Stomach (tissue), 8 donors: ENCODE measurements at regions not wholly inside any gene's neighbourhood (a gene's known extent, or its start where the extent isn't known, plus 50 kb on each side); places are given as distances from the start of the nearest gene placed in this dataset.

ENCODE experiments used
- DNase-seq, 2 donors: peaks; one replicate each; pipeline versions ENCODE4 v3.0.0 to v3.0.0-alpha.2; 2013 to 2019
- H3K27ac ChIP-seq, 5 donors: fragments of 200-600 bp in 4 of 5; sonication (generic) in 4 of 5; one replicate each; pipeline ENCODE4 v1.5.1; 2013 to 2019; ENCODE audit warnings: mild to moderate bottlenecking in 1 of 5, moderate library complexity in 1 of 5
- H3K27me3 ChIP-seq, 3 donors: fragments of 200-600 bp; sonication (generic); one replicate each; pipeline ENCODE4 v1.5.1; 2017 to 2019; ENCODE audit warnings: mixed run types in 1 of 3
- H3K36me3 ChIP-seq, 4 donors: fragments of 200-600 bp; sonication (generic); 1 replicate in 3 of 4; 2 replicates in 1 of 4; pipeline ENCODE4 v1.5.1; 2016 to 2019
- H3K4me1 ChIP-seq, 4 donors: fragments of 200-600 bp; sonication (generic); one replicate each; pipeline ENCODE4 v1.5.1; 2016 to 2019
- H3K4me3 ChIP-seq, 4 donors: fragments of 200-600 bp; sonication (generic) in 3 of 4; one replicate each; pipeline ENCODE4 v1.5.1; 2016 to 2019; ENCODE audit warnings: mild to moderate bottlenecking in 1 of 4
- H3K9me3 ChIP-seq, 4 donors: fragments of 200-600 bp; sonication (generic); one replicate each; pipeline ENCODE4 v1.5.1; 2016 to 2019
- EP300 ChIP-seq: sonication (generic); formaldehyde crosslinking; IDR thresholded peaks from one replicate; pipeline ENCODE4 v1.6.1; 2017; ENCODE audit warnings: antibody characterized with exemption
- POLR2A ChIP-seq, 4 donors: fragments of 450-650 bp; IDR thresholded peaks; one replicate each; pipeline ENCODE4 v1.6.1; 2016; ENCODE audit warnings: antibody characterized with exemption in 4 of 4, control low read depth in 2 of 4, mild to moderate bottlenecking in 1 of 4, moderate library complexity in 1 of 4
- POLR2AphosphoS5 ChIP-seq, 3 donors: sonication (generic); formaldehyde crosslinking; IDR thresholded peaks; one replicate each; pipeline ENCODE4 v1.6.1; 2016; ENCODE audit warnings: antibody characterized with exemption in 3 of 3
- WGBS, 5 donors: extraction: QIAGEN DNeasy Blood & Tissue Kit in 3 of 5; methylation state at CpG; one replicate each; pipeline versions ENCODE4 v1.1.5 to v1.1.7; 2013 to 2018; 5-methylcytosine and 5-hydroxymethylcytosine counted together
- intact Hi-C: fragments of 100-400 bp; cut with DNase I; formaldehyde crosslinking; loops from one replicate; pipeline ENCODE4 v1.15.1; 2023; ENCODE audit warnings: low total_unique reads
- TF ChIP-seq, protein P1 (sequence below), 7 experiments: fragments of 450-650 bp in 4 of 7; fragments of 200-600 bp in 3 of 7; sonication (generic) in 3 of 7; IDR thresholded peaks; one replicate each; pipeline ENCODE4 v1.5.1; 2016 to 2019; ENCODE audit warnings: antibody characterized with exemption in 7 of 7, control low read depth in 2 of 7, mild to moderate bottlenecking in 1 of 7
- donor health status: healthy with polysubstance abuse.
- donor health status: Bipolar disorder and iron deficiency.
- donor health status: healthy.

DNA sequence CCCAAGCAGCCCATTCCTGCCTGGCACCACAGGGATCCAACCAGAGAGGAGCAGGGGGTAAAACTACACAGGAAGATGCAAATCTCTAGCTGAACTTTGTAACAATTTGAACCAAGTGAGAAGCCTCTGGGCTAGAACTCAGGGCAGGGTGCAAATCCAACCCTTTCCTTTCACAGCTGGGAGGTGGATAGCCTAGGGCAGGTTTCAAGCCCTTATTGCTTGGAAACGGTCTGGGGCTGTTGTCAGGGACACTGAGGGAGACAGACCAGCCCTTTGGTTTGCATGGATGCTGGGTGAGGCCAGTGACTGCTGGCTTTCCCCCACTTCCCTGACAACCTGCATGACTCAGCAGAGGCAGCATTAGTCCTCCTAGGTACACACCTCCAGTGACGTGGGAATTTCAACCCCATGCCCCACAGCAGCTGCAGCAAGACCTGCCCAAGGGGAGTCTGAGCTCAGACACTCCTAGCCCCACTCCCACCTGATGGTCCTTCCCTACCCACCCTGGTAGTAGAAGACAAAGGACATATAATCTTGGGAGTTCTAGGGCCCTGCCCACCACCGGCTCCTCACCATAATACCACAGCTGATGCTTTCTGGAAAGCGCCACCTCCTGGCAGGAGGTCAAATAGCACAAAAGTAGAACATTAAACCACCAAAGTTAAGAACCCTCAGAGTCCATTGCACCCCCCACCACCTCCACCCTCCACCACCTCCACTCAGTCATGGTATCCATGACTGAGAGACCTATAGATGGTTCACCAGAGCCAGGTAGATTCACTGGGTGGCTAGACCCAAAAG, 797.7 kb upstream of the MAN1A1 start:
- Histone ChIP-seq H3K36me3 (no peaks in the 10 kb centered on the region), H3K9me3 (peaks cover 0 to 8% (median 4%) of the 10 kb centered on the region in 4 donors), H3K27me3 (no peaks in the 10 kb centered on the region), H3K27ac (no peak overlapping the region), H3K4me1 (no peaks in the 10 kb centered on the region), H3K4me3 (no peak overlapping the region)
- peak in 1 of 2 donors; percentile 1 for DNase-seq
- 70 to 81% (median 71%) methylated on average over 4 of the region's 4 CpGs for WGBS, 5 donors
- TF ChIP-seq POLR2A (IDR thresholded peaks at IDR 0.05) (no peak), POLR2AphosphoS5 (IDR thresholded peaks at IDR 0.05) (no peak), EP300 (no peak)
- TF ChIP-seq, protein P1, sequence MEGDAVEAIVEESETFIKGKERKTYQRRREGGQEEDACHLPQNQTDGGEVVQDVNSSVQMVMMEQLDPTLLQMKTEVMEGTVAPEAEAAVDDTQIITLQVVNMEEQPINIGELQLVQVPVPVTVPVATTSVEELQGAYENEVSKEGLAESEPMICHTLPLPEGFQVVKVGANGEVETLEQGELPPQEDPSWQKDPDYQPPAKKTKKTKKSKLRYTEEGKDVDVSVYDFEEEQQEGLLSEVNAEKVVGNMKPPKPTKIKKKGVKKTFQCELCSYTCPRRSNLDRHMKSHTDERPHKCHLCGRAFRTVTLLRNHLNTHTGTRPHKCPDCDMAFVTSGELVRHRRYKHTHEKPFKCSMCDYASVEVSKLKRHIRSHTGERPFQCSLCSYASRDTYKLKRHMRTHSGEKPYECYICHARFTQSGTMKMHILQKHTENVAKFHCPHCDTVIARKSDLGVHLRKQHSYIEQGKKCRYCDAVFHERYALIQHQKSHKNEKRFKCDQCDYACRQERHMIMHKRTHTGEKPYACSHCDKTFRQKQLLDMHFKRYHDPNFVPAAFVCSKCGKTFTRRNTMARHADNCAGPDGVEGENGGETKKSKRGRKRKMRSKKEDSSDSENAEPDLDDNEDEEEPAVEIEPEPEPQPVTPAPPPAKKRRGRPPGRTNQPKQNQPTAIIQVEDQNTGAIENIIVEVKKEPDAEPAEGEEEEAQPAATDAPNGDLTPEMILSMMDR (IDR thresholded peaks at IDR 0.05), result no peak
- intact Hi-C loops, result no loop called here

DNA sequence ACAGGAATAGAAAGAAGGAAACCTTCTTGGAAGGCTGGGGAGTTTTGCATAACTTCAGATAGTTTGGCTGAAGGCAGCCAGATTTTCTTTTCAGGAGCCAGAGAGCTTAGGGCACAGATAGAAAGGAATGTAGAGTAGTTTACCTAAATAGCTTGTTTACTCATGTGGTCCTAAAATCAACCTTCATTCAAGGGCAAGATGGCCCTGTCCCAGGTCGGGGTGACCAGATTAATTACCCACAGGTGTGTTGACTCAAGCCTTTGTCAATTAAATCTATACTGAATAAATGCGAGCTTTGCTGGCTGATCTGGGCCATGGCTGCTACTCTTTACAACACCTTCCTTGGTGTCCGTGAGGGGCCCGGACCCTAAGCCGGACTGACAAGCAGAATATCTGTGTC, 792.0 kb upstream of the MAN1A1 start:
- WGBS, 5 donors, result 69 to 79% (median 73%) methylated on average over 5 of the region's 5 CpGs
- no peak for DNase-seq
- Histone ChIP-seq H3K27me3 (no peaks in the 10 kb centered on the region), H3K9me3 (no peaks in the 10 kb centered on the region), H3K4me1 (no peaks in the 10 kb centered on the region), H3K4me3 (no peak overlapping the region), H3K27ac (no peak overlapping the region), H3K36me3 (no peaks in the 10 kb centered on the region)
- intact Hi-C loops, result no loop called here
- TF ChIP-seq POLR2A (IDR thresholded peaks at IDR 0.05), result no peak

DNA sequence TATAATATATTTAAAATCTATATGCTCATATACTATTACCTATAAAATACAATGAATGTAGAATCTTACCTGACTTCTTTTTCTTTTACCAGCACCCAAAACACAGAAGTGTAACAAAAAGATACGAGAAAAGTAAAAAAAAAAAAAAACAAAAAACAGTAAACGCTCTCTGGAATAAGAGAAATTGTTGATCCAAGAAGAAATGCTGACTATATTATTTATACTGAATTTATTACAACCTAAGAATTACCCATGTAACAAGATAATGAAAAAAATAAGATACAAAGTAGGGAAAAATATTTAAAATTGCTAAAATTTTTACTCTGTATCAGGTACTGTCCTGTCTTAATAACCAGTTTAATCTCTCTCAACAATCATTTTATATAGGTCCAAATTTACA, 787.9 kb upstream of the MAN1A1 start:
- no peaks in the 10 kb centered on the region for H3K27me3 ChIP-seq

DNA sequence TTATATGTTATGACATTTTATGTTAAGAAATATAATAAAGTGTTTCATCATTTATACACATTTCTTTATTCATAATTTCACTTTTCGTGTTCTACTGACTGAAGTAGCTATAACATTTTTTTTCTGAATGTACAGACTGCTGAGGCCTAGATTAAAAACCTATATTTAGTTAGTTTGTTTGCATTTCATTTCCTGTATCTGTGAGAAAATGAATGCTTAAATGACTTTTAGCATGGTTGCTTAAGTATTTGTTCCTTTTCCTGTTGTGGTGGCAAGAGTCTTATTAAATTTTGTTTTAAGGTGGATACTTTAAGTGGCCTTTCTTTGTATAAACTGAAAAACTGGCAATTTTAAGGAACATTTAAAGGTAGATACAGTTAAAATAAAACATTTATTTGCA, 779.7 kb upstream of the MAN1A1 start:
- intact Hi-C loops, result no loop called here
- WGBS, 5 donors, result 40 to 44% (median 43%) methylated on average over 1 of the region's 1 CpG

More for the DNA sequence above, 787.9 kb upstream of the MAN1A1 start:
- Histone ChIP-seq H3K4me1 (no peaks in the 10 kb centered on the region), H3K27ac (no peak overlapping the region), H3K36me3 (no peaks in the 10 kb centered on the region), H3K4me3 (no peak overlapping the region), H3K9me3 (no peaks in the 10 kb centered on the region)
- TF ChIP-seq POLR2A (IDR thresholded peaks at IDR 0.05), result no peak
- TF ChIP-seq, protein P1 (IDR thresholded peaks at IDR 0.05), result no peak
- no peak for TF ChIP-seq POLR2AphosphoS5 (IDR thresholded peaks at IDR 0.05)
- no peak for DNase-seq
- intact Hi-C loops, result no loop called here
- 69 to 98% (median 84%) methylated on average over 2 of the region's 2 CpGs for WGBS, 5 donors

More for the DNA sequence above, 779.7 kb upstream of the MAN1A1 start:
- DNase-seq, result no peak
- TF ChIP-seq, protein P1 (IDR thresholded peaks at IDR 0.05), result no peak
- TF ChIP-seq POLR2AphosphoS5 (IDR thresholded peaks at IDR 0.05) (no peak), POLR2A (IDR thresholded peaks at IDR 0.05) (no peak), EP300 (no peak)
- no peaks in the 10 kb centered on the region for H3K4me1 ChIP-seq
- no peak overlapping the region for H3K27ac ChIP-seq
- H3K9me3 ChIP-seq, result no peaks in the 10 kb centered on the region
- H3K4me3 ChIP-seq, result no peak overlapping the region
- H3K27me3 ChIP-seq, result no peaks in the 10 kb centered on the region
- H3K36me3 ChIP-seq, result no peaks in the 10 kb centered on the region
